ENCODE measurements at regions not wholly inside any gene's neighbourhood (a gene's known extent, or its start where the extent isn't known, plus 50 kb on each side); places are given as distances from the start of the nearest gene placed in this dataset.

- no peak for TF ChIP-seq CTCF (optimal IDR thresholded peaks at IDR 0.05 in 1 of 3, IDR thresholded peaks at IDR 0.05 in 1 of 3, conservative IDR thresholded peaks at IDR 0.05 in 1 of 3; ENCODE audit: extremely low read depth in 1 of 3, insufficient read depth in 2 of 3, low read length in 3 of 3)
- TF ChIP-seq EZH2 (IDR thresholded peaks at IDR 0.05; ENCODE audit: low read length), result no peak
These were observed 92.4 kb upstream of the DNAJC19 start for GRCh38 chr3:181081930-181082329.
